ENCODE measurements at regions not wholly inside any gene's neighbourhood (a gene's known extent, or its start where the extent isn't known, plus 50 kb on each side); places are given as distances from the start of the nearest gene placed in this dataset.

DNA sequence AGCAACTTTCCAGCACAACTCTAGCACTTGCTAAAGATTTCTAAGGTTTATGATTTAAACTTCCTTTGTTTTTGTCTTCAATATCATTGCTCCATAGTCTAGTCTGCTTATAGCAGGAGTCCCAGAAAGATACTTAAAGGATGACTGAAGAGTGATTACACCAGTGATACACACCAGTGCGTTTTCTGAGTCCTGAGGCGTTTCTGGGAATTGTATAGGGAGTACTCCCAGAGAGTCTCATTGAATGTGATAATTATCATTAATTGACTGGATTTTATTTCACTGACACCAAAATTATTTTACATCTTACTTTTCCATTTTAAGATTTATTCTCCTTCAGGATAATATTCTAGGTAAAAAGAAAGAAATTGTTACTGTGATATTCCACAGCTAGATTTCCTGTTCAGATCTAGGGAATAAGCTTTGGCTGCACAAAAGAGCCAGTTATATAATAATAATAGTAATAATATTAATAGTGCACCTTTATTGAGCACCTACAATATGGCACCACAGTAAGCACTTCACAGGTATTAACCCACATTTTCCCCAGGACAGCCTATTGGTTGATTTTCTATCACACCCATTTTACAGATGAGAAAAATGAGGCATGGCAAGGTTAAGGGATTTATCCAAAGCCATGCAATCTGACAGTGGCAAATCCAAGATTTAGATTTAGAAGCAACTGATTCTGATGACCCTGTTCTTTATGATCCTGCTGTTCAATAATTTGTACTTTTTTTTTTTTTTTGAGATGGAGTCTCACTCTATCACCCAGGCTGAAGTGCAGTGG, 62.6 kb downstream of the IRX5 start:
- no peak for DNase-seq (ENCODE audit: low read depth)
- Histone ChIP-seq H3K36me3 (ENCODE audit: insufficient read depth, low read length) (no peaks in the 10 kb centered on the region), H3K9ac (ENCODE audit: low read length) (no peak overlapping the region), H3K79me2 (ENCODE audit: insufficient read depth, low read length) (no peaks in the 10 kb centered on the region), H3K4me3 (ENCODE audit: insufficient read depth, low read depth, low read length) (no peak overlapping the region), H3K4me2 (ENCODE audit: low read length) (no peak overlapping the region), H3K27ac (ENCODE audit: low read depth, low read length) (no peak overlapping the region), H3K4me1 (ENCODE audit: insufficient read depth, low read length) (no peaks in the 10 kb centered on the region), H3K9me3 (ENCODE audit: insufficient read depth, low read depth, low read length) (no peaks in the 10 kb centered on the region), H4K20me1 (ENCODE audit: insufficient read depth, low read length) (no peaks in the 10 kb centered on the region), H3K27me3 (ENCODE audit: insufficient read depth, low read length) (peaks cover 6% of the 10 kb centered on the region), H2AFZ (ENCODE audit: low read depth, low read length) (no peak overlapping the region)
- FAIRE-seq, result no peak
- Mint-ChIP-seq H3K36me3 (ENCODE audit: low read depth, unreplicated experiment) (no peaks in the 10 kb centered on the region), H3K27ac (ENCODE audit: unreplicated experiment) (no peak overlapping the region), H3K27me3 (ENCODE audit: low read depth, unreplicated experiment) (peaks cover 38% of the 10 kb centered on the region), H3K4me3 (ENCODE audit: unreplicated experiment) (no peak overlapping the region), H3K4me1 (ENCODE audit: low read depth, unreplicated experiment) (no peaks in the 10 kb centered on the region), H3K9me3 (ENCODE audit: unreplicated experiment) (peaks cover 2% of the 10 kb centered on the region)
- TF ChIP-seq EZH2 (IDR thresholded peaks at IDR 0.05; ENCODE audit: insufficient read depth, low read length), result no peak
- TF ChIP-seq, protein P1, sequence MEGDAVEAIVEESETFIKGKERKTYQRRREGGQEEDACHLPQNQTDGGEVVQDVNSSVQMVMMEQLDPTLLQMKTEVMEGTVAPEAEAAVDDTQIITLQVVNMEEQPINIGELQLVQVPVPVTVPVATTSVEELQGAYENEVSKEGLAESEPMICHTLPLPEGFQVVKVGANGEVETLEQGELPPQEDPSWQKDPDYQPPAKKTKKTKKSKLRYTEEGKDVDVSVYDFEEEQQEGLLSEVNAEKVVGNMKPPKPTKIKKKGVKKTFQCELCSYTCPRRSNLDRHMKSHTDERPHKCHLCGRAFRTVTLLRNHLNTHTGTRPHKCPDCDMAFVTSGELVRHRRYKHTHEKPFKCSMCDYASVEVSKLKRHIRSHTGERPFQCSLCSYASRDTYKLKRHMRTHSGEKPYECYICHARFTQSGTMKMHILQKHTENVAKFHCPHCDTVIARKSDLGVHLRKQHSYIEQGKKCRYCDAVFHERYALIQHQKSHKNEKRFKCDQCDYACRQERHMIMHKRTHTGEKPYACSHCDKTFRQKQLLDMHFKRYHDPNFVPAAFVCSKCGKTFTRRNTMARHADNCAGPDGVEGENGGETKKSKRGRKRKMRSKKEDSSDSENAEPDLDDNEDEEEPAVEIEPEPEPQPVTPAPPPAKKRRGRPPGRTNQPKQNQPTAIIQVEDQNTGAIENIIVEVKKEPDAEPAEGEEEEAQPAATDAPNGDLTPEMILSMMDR (IDR thresholded peaks at IDR 0.05; ENCODE audit: insufficient read depth, low read depth, low read length), result no peak

DNA sequence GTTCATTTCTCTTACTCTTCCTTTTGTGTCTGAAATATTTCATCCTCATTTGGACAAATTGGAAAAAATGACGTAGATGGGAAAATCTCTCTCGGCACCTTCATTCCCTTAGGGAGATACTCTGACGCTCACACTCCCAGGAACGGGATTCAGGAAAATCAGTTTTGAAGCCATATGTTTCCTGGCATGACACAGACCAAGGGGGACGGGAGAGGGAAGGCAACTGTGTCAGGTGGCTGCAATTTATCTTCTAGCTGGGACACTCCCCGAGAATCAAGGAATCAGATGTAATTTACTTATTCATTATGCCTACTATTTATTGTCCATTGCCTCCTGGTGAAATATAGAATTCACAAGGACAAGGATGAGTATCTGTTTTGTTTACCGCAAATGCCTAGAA, 65.5 kb downstream of the IRX5 start:
- no peak overlapping the region for H3K4me3 Mint-ChIP-seq (ENCODE audit: unreplicated experiment)
- TF ChIP-seq, protein P1 (IDR thresholded peaks at IDR 0.05; ENCODE audit: insufficient read depth, low read depth, low read length), result no peak
- H3K79me2 ChIP-seq (ENCODE audit: insufficient read depth, low read length), result no peaks in the 10 kb centered on the region
- FAIRE-seq, result no peak
- H3K36me3 Mint-ChIP-seq (ENCODE audit: low read depth, unreplicated experiment), result no peaks in the 10 kb centered on the region
- peaks cover 3% of the 10 kb centered on the region for H3K4me1 Mint-ChIP-seq (ENCODE audit: low read depth, unreplicated experiment)
- H3K36me3 ChIP-seq (ENCODE audit: insufficient read depth, low read length), result no peaks in the 10 kb centered on the region
- no peak overlapping the region for H3K4me3 ChIP-seq (ENCODE audit: insufficient read depth, low read depth, low read length)
- H3K9me3 ChIP-seq (ENCODE audit: insufficient read depth, low read depth, low read length), result no peaks in the 10 kb centered on the region
- no peak overlapping the region for H3K27ac Mint-ChIP-seq (ENCODE audit: unreplicated experiment)
- H4K20me1 ChIP-seq (ENCODE audit: insufficient read depth, low read length), result no peaks in the 10 kb centered on the region
- peaks cover 9% of the 10 kb centered on the region for H3K4me1 ChIP-seq (ENCODE audit: insufficient read depth, low read length)
- H3K27me3 ChIP-seq (ENCODE audit: insufficient read depth, low read length), result peaks cover 2% of the 10 kb centered on the region
- no peak overlapping the region for H3K4me2 ChIP-seq (ENCODE audit: low read length)
- no peak overlapping the region for H3K27ac ChIP-seq (ENCODE audit: low read depth, low read length)
- DNase-seq (ENCODE audit: low read depth), result no peak
- peaks cover 34% of the 10 kb centered on the region for H3K27me3 Mint-ChIP-seq (ENCODE audit: low read depth, unreplicated experiment)
- no peak overlapping the region for H2AFZ ChIP-seq (ENCODE audit: low read depth, low read length)
- H3K9ac ChIP-seq (ENCODE audit: low read length), result no peak overlapping the region
- peaks cover 2% of the 10 kb centered on the region for H3K9me3 Mint-ChIP-seq (ENCODE audit: unreplicated experiment)

DNA sequence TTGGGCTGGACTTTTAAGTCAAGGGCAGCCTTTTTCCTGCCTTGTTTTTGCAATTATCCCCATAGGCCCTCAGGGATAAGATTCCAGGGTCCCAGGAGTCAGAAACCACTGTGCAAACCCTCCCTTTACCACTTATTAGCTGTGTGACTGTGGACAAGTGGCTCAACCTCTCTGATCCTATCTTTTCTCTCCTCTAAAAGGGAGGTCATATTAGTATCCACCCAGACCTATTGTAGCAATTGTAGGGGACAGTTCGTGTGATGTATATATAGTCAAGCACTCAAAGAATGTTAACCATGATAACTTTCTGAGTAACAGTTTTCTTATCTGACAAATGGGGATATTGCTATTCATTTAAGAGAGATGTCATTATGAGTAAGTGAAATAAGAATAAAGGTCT, 68.2 kb downstream of the IRX5 start:
- H3K27ac Mint-ChIP-seq (ENCODE audit: unreplicated experiment), result no peak overlapping the region
- no peak overlapping the region for H3K4me3 Mint-ChIP-seq (ENCODE audit: unreplicated experiment)
- H3K9me3 Mint-ChIP-seq (ENCODE audit: unreplicated experiment), result peaks cover 2% of the 10 kb centered on the region
- H3K27ac ChIP-seq (ENCODE audit: low read depth, low read length), result no peak overlapping the region
- H3K9me3 ChIP-seq (ENCODE audit: insufficient read depth, low read depth, low read length), result no peaks in the 10 kb centered on the region
- H2AFZ ChIP-seq (ENCODE audit: low read depth, low read length), result no peak overlapping the region
- H4K20me1 ChIP-seq (ENCODE audit: insufficient read depth, low read length), result no peaks in the 10 kb centered on the region
- H3K36me3 ChIP-seq (ENCODE audit: insufficient read depth, low read length), result no peaks in the 10 kb centered on the region
- peaks cover 2% of the 10 kb centered on the region for H3K27me3 ChIP-seq (ENCODE audit: insufficient read depth, low read length)
- no peak overlapping the region for H3K4me3 ChIP-seq (ENCODE audit: insufficient read depth, low read depth, low read length)
- FAIRE-seq, result no peak
- TF ChIP-seq EZH2 (IDR thresholded peaks at IDR 0.05; ENCODE audit: insufficient read depth, low read length), result no peak
- TF ChIP-seq, protein P1 (IDR thresholded peaks at IDR 0.05; ENCODE audit: insufficient read depth, low read depth, low read length), result no peak
- H3K27me3 Mint-ChIP-seq (ENCODE audit: low read depth, unreplicated experiment), result peaks cover 27% of the 10 kb centered on the region
- peaks cover 6% of the 10 kb centered on the region for H3K4me1 Mint-ChIP-seq (ENCODE audit: low read depth, unreplicated experiment)
- H3K9ac ChIP-seq (ENCODE audit: low read length), result no peak overlapping the region
- no peak overlapping the region for H3K4me2 ChIP-seq (ENCODE audit: low read length)
- no peaks in the 10 kb centered on the region for H3K79me2 ChIP-seq (ENCODE audit: insufficient read depth, low read length)
- peak; percentile 7 for DNase-seq (ENCODE audit: low read depth)
- no peaks in the 10 kb centered on the region for H3K36me3 Mint-ChIP-seq (ENCODE audit: low read depth, unreplicated experiment)
- peaks cover 17% of the 10 kb centered on the region for H3K4me1 ChIP-seq (ENCODE audit: insufficient read depth, low read length)
